Activated T-helper 2 cell treated with anti-CD3 and anti-CD28 coated beads, Interferon-gamma antibody, Interleukin-2, Interleukin-4, amounts not matched to agents 10 μg/mL and 5 μg/mL and 100 μg/mL, durations not matched to agents 14 hours and 24 hours and 36 hours (primary cell): ENCODE measurements at regions not wholly inside any gene's neighbourhood (a gene's known extent, or its start where the extent isn't known, plus 50 kb on each side); places are given as distances from the start of the nearest gene placed in this dataset.

Experiments used
- DNase-seq: peaks from one replicate; pipeline ENCODE4 v3.0.0; 2021; ENCODE audit warnings: low spot score
- H3K27ac Mint-ChIP-seq: one replicate; pipeline ENCODE4 v1.8.0; 2021; ENCODE audit warnings: mixed read lengths
- H3K27me3 Mint-ChIP-seq: one replicate; pipeline ENCODE4 v1.8.0; 2021; ENCODE audit warnings: low read depth, mixed read lengths
- H3K36me3 Mint-ChIP-seq: one replicate; pipeline ENCODE4 v1.8.0; 2021; ENCODE audit warnings: low read depth, mixed read lengths
- H3K4me1 Mint-ChIP-seq: one replicate; pipeline ENCODE4 v1.8.0; 2021; ENCODE audit warnings: low read depth, mixed read lengths
- H3K4me3 Mint-ChIP-seq: one replicate; pipeline ENCODE4 v1.8.0; 2021; ENCODE audit warnings: low read depth, mild to moderate bottlenecking, moderate library complexity, mixed read lengths
- H3K9me3 Mint-ChIP-seq: one replicate; pipeline ENCODE4 v1.8.0; 2021; ENCODE audit warnings: mixed read lengths
- intact Hi-C: fragments of 100-400 bp; cut with micrococcal nuclease; formaldehyde crosslinking; loops from one replicate; pipeline ENCODE4 v1.15.1; 2023

- H3K4me1 Mint-ChIP-seq: no peaks in the 10 kb centered on the region
- no peaks in the 10 kb centered on the region for H3K36me3 Mint-ChIP-seq
- peaks cover 50% of the 10 kb centered on the region for H3K9me3 Mint-ChIP-seq
- intact Hi-C loops: no loop called here
- DNase-seq: no peak
- no peaks in the 10 kb centered on the region for H3K27me3 Mint-ChIP-seq
- H3K4me3 Mint-ChIP-seq: no peak overlapping the region
- no peak overlapping the region for H3K27ac Mint-ChIP-seq
These were observed 977.2 kb downstream of the AMY1C start for GRCh38 chr1:104726917-104727316.

GRCh38 chr1:104733866-104734265 lies 984.2 kb downstream of the AMY1C start:
- intact Hi-C loops: no loop called here
- Mint-ChIP-seq H3K4me1 (no peaks in the 10 kb centered on the region), H3K4me3 (no peak overlapping the region), H3K36me3 (no peaks in the 10 kb centered on the region), H3K9me3 (peaks cover 56% of the 10 kb centered on the region), H3K27me3 (no peaks in the 10 kb centered on the region), H3K27ac (no peak overlapping the region)
- DNase-seq: no peak

- Mint-ChIP-seq H3K9me3 (peaks cover 6% of the 10 kb centered on the region), H3K4me3 (no peak overlapping the region), H3K36me3 (no peaks in the 10 kb centered on the region), H3K27ac (no peak overlapping the region), H3K4me1 (no peaks in the 10 kb centered on the region), H3K27me3 (no peaks in the 10 kb centered on the region)
- no peak for DNase-seq
- intact Hi-C loops: no loop called here
These were observed 996.2 kb downstream of the AMY1C start for GRCh38 chr1:104745875-104746274.

- no peaks in the 10 kb centered on the region for H3K36me3 Mint-ChIP-seq
These were observed 997.3 kb downstream of the AMY1C start for GRCh38 chr1:104746994-104747393.

GRCh38 chr1:104760017-104760416 lies 1010.3 kb downstream of the AMY1C start:
- DNase-seq: no peak
- Mint-ChIP-seq H3K9me3 (peaks cover 20% of the 10 kb centered on the region), H3K27ac (no peak overlapping the region), H3K27me3 (no peaks in the 10 kb centered on the region), H3K36me3 (no peaks in the 10 kb centered on the region), H3K4me1 (no peaks in the 10 kb centered on the region), H3K4me3 (no peak overlapping the region)
- intact Hi-C loops: no loop called here

More at GRCh38 chr1:104746994-104747393, 997.3 kb downstream of the AMY1C start:
- Mint-ChIP-seq H3K27me3 (no peaks in the 10 kb centered on the region), H3K4me1 (no peaks in the 10 kb centered on the region), H3K27ac (no peak overlapping the region), H3K4me3 (no peak overlapping the region), H3K9me3 (peaks cover 6% of the 10 kb centered on the region)
- no peak for DNase-seq
- intact Hi-C loops: no loop called here

- DNase-seq: no peak
- H3K4me3 Mint-ChIP-seq: no peak overlapping the region
- H3K27me3 Mint-ChIP-seq: no peaks in the 10 kb centered on the region
- H3K9me3 Mint-ChIP-seq: peaks cover 16% of the 10 kb centered on the region
- no peaks in the 10 kb centered on the region for H3K36me3 Mint-ChIP-seq
- intact Hi-C loops: no loop called here
- no peak overlapping the region for H3K27ac Mint-ChIP-seq
- H3K4me1 Mint-ChIP-seq: no peaks in the 10 kb centered on the region
These were observed 1012.4 kb downstream of the AMY1C start for GRCh38 chr1:104761961-104762570.

- no peak overlapping the region for H3K4me3 Mint-ChIP-seq
- no peak overlapping the region for H3K27ac Mint-ChIP-seq
- no peaks in the 10 kb centered on the region for H3K36me3 Mint-ChIP-seq
- no peaks in the 10 kb centered on the region for H3K4me1 Mint-ChIP-seq
- no peak for DNase-seq
- H3K27me3 Mint-ChIP-seq: no peaks in the 10 kb centered on the region
- intact Hi-C loops: no loop called here
- no peaks in the 10 kb centered on the region for H3K9me3 Mint-ChIP-seq
These were observed 1015.4 kb downstream of the AMY1C start for GRCh38 chr1:104765085-104765484.

GRCh38 chr1:104768466-104768865 lies 1018.8 kb downstream of the AMY1C start:
- no peaks in the 10 kb centered on the region for H3K36me3 Mint-ChIP-seq
- intact Hi-C loops: no loop called here

GRCh38 chr1:104780470-104781078 lies 1030.9 kb downstream of the AMY1C start:
- H3K27me3 Mint-ChIP-seq: no peaks in the 10 kb centered on the region
- H3K4me3 Mint-ChIP-seq: no peak overlapping the region
- no peaks in the 10 kb centered on the region for H3K36me3 Mint-ChIP-seq
- no peak for DNase-seq
- H3K27ac Mint-ChIP-seq: no peak overlapping the region
- intact Hi-C loops: no loop called here
- H3K4me1 Mint-ChIP-seq: no peaks in the 10 kb centered on the region
- no peaks in the 10 kb centered on the region for H3K9me3 Mint-ChIP-seq

More at GRCh38 chr1:104768466-104768865, 1018.8 kb downstream of the AMY1C start:
- no peaks in the 10 kb centered on the region for H3K27me3 Mint-ChIP-seq
- H3K27ac Mint-ChIP-seq: no peak overlapping the region
- DNase-seq: no peak
- H3K9me3 Mint-ChIP-seq: no peaks in the 10 kb centered on the region
- H3K4me1 Mint-ChIP-seq: no peaks in the 10 kb centered on the region
- no peak overlapping the region for H3K4me3 Mint-ChIP-seq

GRCh38 chr1:104785575-104786187 lies 1036.0 kb downstream of the AMY1C start:
- Mint-ChIP-seq H3K27me3 (no peaks in the 10 kb centered on the region), H3K9me3 (peaks cover 7% of the 10 kb centered on the region), H3K36me3 (no peaks in the 10 kb centered on the region), H3K4me3 (no peak overlapping the region), H3K4me1 (no peaks in the 10 kb centered on the region), H3K27ac (no peak overlapping the region)
- intact Hi-C loops: no loop called here
- no peak for DNase-seq

- peaks cover 12% of the 10 kb centered on the region for H3K9me3 Mint-ChIP-seq
- H3K36me3 Mint-ChIP-seq: no peaks in the 10 kb centered on the region
- H3K4me1 Mint-ChIP-seq: no peaks in the 10 kb centered on the region
- intact Hi-C loops: no loop called here
- H3K27ac Mint-ChIP-seq: no peak overlapping the region
- no peak for DNase-seq
- H3K4me3 Mint-ChIP-seq: no peak overlapping the region
- H3K27me3 Mint-ChIP-seq: no peaks in the 10 kb centered on the region
These were observed 1038.3 kb downstream of the AMY1C start for GRCh38 chr1:104787866-104788510.

GRCh38 chr1:104791030-104791429 lies 1041.3 kb downstream of the AMY1C start:
- Mint-ChIP-seq H3K27ac (no peak overlapping the region), H3K27me3 (no peaks in the 10 kb centered on the region), H3K4me3 (no peak overlapping the region), H3K36me3 (no peaks in the 10 kb centered on the region), H3K9me3 (peaks cover 12% of the 10 kb centered on the region), H3K4me1 (no peaks in the 10 kb centered on the region)
- DNase-seq: no peak
- intact Hi-C loops: no loop called here

GRCh38 chr1:104794035-104794434 lies 1044.3 kb downstream of the AMY1C start:
- no peak overlapping the region for H3K27ac Mint-ChIP-seq
- intact Hi-C loops: no loop called here

More at GRCh38 chr1:104794035-104794434, 1044.3 kb downstream of the AMY1C start:
- Mint-ChIP-seq H3K27me3 (no peaks in the 10 kb centered on the region), H3K4me1 (no peaks in the 10 kb centered on the region), H3K36me3 (no peaks in the 10 kb centered on the region), H3K4me3 (no peak overlapping the region), H3K9me3 (peaks cover 18% of the 10 kb centered on the region)
- no peak for DNase-seq
